Liver (tissue), 8 donors: ENCODE measurements at regions not wholly inside any gene's neighbourhood (a gene's known extent, or its start where the extent isn't known, plus 50 kb on each side); places are given as distances from the start of the nearest gene placed in this dataset.
A peak's percentile ranks its signal among the peaks of the same experiment; 100 is the strongest.

ENCODE experiments used
- DNase-seq: peaks from one replicate; pipeline ENCODE4 v3.0.0-alpha.2; 2017; ENCODE audit warnings: low spot score
- H3K27ac ChIP-seq, 2 donors: one replicate each; pipeline ENCODE4 v1.7.0; 2013; ENCODE audit warnings: inconsistent platforms in 2 of 2, low read length in 2 of 2, control low read depth in 1 of 2, low read depth in 1 of 2, mild to moderate bottlenecking in 1 of 2
- H3K27me3 ChIP-seq, 4 donors: one replicate each; pipeline versions ENCODE4 v1.6.1 to v1.7.0; 2013; ENCODE audit warnings: low read length in 3 of 4, inconsistent platforms in 1 of 4, mild to moderate bottlenecking in 1 of 4, moderate library complexity in 1 of 4; ENCODE audit not compliant: control insufficient read depth in 4 of 4, insufficient read depth in 4 of 4
- H3K36me3 ChIP-seq, 4 donors: one replicate each; pipeline versions ENCODE4 v1.6.1 to v1.7.0; 2013; ENCODE audit warnings: low read length in 3 of 4, mild to moderate bottlenecking in 3 of 4, low read depth in 1 of 4, moderate library complexity in 1 of 4; ENCODE audit not compliant: control insufficient read depth in 4 of 4, insufficient read depth in 3 of 4
- H3K4me1 ChIP-seq, 4 donors: one replicate each; pipeline versions ENCODE4 v1.6.1 to v1.7.0; 2013; ENCODE audit warnings: low read length in 3 of 4, mild to moderate bottlenecking in 3 of 4, moderate library complexity in 1 of 4; ENCODE audit not compliant: control insufficient read depth in 4 of 4, insufficient read depth in 4 of 4
- H3K4me3 ChIP-seq, 3 donors: one replicate each; pipeline versions ENCODE4 v1.6.1 to v1.7.0; 2013; ENCODE audit warnings: low read length in 3 of 3, control low read depth in 1 of 3, low read depth in 1 of 3, mild to moderate bottlenecking in 1 of 3
- H3K9ac ChIP-seq, 2 donors: one replicate each; pipeline ENCODE4 v1.7.0; 2013; ENCODE audit warnings: low read length in 2 of 2, mild to moderate bottlenecking in 2 of 2, moderate library complexity in 2 of 2, control low read depth in 1 of 2, low read depth in 1 of 2
- H3K9me3 ChIP-seq, 4 donors: one replicate each; pipeline versions ENCODE4 v1.6.1 to v1.7.0; 2013; ENCODE audit warnings: low read length in 3 of 4; ENCODE audit not compliant: control insufficient read depth in 4 of 4
- EGR1 ChIP-seq, 2 donors: IDR thresholded peaks; 2 replicates each; pipeline ENCODE4 v1.6.1; 2016 to 2018; ENCODE audit warnings: antibody characterized with exemption in 2 of 2, low read depth in 2 of 2
- FOXA2 ChIP-seq: IDR thresholded peaks from 2 replicates; pipeline ENCODE4 v1.6.1; 2016; ENCODE audit warnings: antibody characterized with exemption
- GABPA ChIP-seq, 2 donors: IDR thresholded peaks in 1 of 2; conservative IDR thresholded peaks in 1 of 2; 2 replicates each; pipeline ENCODE4 v1.6.1; 2016; ENCODE audit warnings: antibody characterized with exemption in 2 of 2, mild to moderate bottlenecking in 1 of 2, moderate library complexity in 1 of 2
- HNF4A ChIP-seq, 2 donors: conservative IDR thresholded peaks; 2 replicates each; pipeline ENCODE4 v1.6.1; 2016; ENCODE audit warnings: antibody characterized with exemption in 2 of 2, mild to moderate bottlenecking in 2 of 2
- HNF4G ChIP-seq: IDR thresholded peaks from 2 replicates; pipeline ENCODE4 v1.6.1; 2016; ENCODE audit warnings: antibody characterized with exemption
- RAD21 ChIP-seq, 2 donors: IDR thresholded peaks; 2 replicates each; pipeline ENCODE4 v1.6.1; 2016; ENCODE audit warnings: antibody characterized with exemption in 2 of 2, mild to moderate bottlenecking in 2 of 2
- REST ChIP-seq: IDR thresholded peaks from 2 replicates; pipeline ENCODE4 v1.6.1; 2016; ENCODE audit warnings: antibody characterized with exemption, mild to moderate bottlenecking
- SP1 ChIP-seq: IDR thresholded peaks from 2 replicates; pipeline ENCODE4 v1.6.1; 2018; ENCODE audit warnings: antibody characterized with exemption, mild to moderate bottlenecking
- TAF1 ChIP-seq: conservative IDR thresholded peaks from 2 replicates; pipeline ENCODE4 v1.6.1; 2016; ENCODE audit warnings: antibody characterized with exemption, mild to moderate bottlenecking
- YY1 ChIP-seq: IDR thresholded peaks from 2 replicates; pipeline ENCODE4 v1.6.1; 2016; ENCODE audit warnings: antibody characterized with exemption, mild to moderate bottlenecking
- WGBS: extraction: QIAGEN DNeasy Blood & Tissue Kit; methylation state at CpG from one replicate; pipeline ENCODE4 v1.1.7; 2013; 5-methylcytosine and 5-hydroxymethylcytosine counted together
- TF ChIP-seq, protein P1 (sequence below): fragments of 150-350 bp; IDR thresholded peaks from 2 replicates; pipeline ENCODE4 v1.5.1; 2017; ENCODE audit warnings: improper control_type of control experiment, low read depth, low read length; ENCODE audit not compliant: missing input control
- TF ChIP-seq, protein P2 (sequence below): IDR thresholded peaks from 2 replicates; pipeline ENCODE4 v1.6.1; 2016; ENCODE audit warnings: antibody characterized with exemption
- TF ChIP-seq, protein P3 (sequence below): IDR thresholded peaks from 2 replicates; pipeline ENCODE4 v1.6.1; 2016; ENCODE audit warnings: antibody characterized with exemption
- donor health status: healthy.
- donor health status: healthy.
- donor health status: healthy.
- donor health status: healthy.
- donor health status: healthy.

GRCh38 chr18:42271647-42272414 is 316.8 kb downstream of the PIK3C3 start:
- 77% methylated on average over 8 of the region's 8 CpGs for WGBS
- Histone ChIP-seq H3K4me1 (no peaks in the 10 kb centered on the region), H3K9ac (no peak overlapping the region), H3K36me3 (no peaks in the 10 kb centered on the region), H3K4me3 (no peak overlapping the region), H3K27me3 (no peaks in the 10 kb centered on the region), H3K9me3 (no peaks in the 10 kb centered on the region), H3K27ac (no peak overlapping the region)
- no peak for TF ChIP-seq GABPA (IDR thresholded peaks at IDR 0.05 in 1 of 2, conservative IDR thresholded peaks at IDR 0.05 in 1 of 2)
- TF ChIP-seq HNF4A (conservative IDR thresholded peaks at IDR 0.05), result no peak
- TF ChIP-seq, protein P1, sequence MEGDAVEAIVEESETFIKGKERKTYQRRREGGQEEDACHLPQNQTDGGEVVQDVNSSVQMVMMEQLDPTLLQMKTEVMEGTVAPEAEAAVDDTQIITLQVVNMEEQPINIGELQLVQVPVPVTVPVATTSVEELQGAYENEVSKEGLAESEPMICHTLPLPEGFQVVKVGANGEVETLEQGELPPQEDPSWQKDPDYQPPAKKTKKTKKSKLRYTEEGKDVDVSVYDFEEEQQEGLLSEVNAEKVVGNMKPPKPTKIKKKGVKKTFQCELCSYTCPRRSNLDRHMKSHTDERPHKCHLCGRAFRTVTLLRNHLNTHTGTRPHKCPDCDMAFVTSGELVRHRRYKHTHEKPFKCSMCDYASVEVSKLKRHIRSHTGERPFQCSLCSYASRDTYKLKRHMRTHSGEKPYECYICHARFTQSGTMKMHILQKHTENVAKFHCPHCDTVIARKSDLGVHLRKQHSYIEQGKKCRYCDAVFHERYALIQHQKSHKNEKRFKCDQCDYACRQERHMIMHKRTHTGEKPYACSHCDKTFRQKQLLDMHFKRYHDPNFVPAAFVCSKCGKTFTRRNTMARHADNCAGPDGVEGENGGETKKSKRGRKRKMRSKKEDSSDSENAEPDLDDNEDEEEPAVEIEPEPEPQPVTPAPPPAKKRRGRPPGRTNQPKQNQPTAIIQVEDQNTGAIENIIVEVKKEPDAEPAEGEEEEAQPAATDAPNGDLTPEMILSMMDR, result no peak
- TF ChIP-seq, protein P2, sequence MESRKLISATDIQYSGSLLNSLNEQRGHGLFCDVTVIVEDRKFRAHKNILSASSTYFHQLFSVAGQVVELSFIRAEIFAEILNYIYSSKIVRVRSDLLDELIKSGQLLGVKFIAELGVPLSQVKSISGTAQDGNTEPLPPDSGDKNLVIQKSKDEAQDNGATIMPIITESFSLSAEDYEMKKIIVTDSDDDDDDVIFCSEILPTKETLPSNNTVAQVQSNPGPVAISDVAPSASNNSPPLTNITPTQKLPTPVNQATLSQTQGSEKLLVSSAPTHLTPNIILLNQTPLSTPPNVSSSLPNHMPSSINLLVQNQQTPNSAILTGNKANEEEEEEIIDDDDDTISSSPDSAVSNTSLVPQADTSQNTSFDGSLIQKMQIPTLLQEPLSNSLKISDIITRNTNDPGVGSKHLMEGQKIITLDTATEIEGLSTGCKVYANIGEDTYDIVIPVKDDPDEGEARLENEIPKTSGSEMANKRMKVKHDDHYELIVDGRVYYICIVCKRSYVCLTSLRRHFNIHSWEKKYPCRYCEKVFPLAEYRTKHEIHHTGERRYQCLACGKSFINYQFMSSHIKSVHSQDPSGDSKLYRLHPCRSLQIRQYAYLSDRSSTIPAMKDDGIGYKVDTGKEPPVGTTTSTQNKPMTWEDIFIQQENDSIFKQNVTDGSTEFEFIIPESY, result no peak
- no peak for TF ChIP-seq SP1
- no peak for TF ChIP-seq HNF4G
- no peak for TF ChIP-seq EGR1 (IDR thresholded peaks at IDR 0.05; ENCODE audit: low read depth in 2 of 2)
- no peak for TF ChIP-seq FOXA2
- TF ChIP-seq YY1, result no peak
- TF ChIP-seq, protein P3, sequence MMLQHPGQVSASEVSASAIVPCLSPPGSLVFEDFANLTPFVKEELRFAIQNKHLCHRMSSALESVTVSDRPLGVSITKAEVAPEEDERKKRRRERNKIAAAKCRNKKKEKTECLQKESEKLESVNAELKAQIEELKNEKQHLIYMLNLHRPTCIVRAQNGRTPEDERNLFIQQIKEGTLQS, result no peak
- TF ChIP-seq REST, result no peak
- TF ChIP-seq RAD21 (IDR thresholded peaks at IDR 0.05), result no peak
- no peak for DNase-seq

DNA sequence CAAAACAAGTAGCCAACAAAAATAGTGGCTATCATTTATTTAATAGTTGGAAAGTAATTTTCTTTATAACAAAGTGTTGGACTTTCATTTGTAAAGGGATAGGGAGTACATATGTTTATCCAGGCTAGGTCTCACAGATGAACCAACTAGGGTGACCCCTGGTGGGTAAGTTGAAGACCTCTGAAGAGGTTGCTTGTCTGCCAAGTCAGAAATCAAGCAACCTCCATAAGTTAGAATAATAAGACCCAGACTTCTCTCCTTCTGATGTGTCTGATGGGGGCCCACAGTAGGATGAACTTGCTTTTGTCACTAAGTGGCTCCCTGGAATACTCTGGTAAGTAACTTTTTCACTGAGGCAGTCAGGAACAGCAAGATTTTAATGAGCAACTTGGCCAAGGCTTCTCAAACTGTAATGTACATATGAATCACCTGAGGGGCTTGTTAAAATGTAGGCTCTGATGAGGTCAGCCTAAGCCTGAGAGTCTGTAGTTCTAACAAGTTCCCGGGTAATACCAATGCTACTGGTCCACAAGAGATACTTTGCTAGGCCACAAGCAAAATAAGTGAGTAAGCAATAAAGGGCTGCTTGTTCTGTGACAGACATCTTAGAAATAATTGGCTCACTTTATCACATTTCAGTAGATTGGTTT is 319.6 kb downstream of the PIK3C3 start:
- H3K36me3 ChIP-seq, result no peaks in the 10 kb centered on the region
- H3K9me3 ChIP-seq, result no peaks in the 10 kb centered on the region
- TF ChIP-seq GABPA (IDR thresholded peaks at IDR 0.05 in 1 of 2, conservative IDR thresholded peaks at IDR 0.05 in 1 of 2) (no peak), SP1 (no peak), YY1 (no peak), TAF1 (no peak), RAD21 (IDR thresholded peaks at IDR 0.05) (peak in 1 of 2 donors; percentile 28)
- 2% methylated on average over 1 of the region's 1 CpG for WGBS
- DNase-seq, result no peak
- no peak overlapping the region for H3K27ac ChIP-seq
- H3K9ac ChIP-seq, result no peak overlapping the region
- H3K4me1 ChIP-seq, result no peaks in the 10 kb centered on the region
- no peaks in the 10 kb centered on the region for H3K27me3 ChIP-seq
- H3K4me3 ChIP-seq, result no peak overlapping the region
